HG03095 (cell line): ENCODE measurements at regions not wholly inside any gene's neighbourhood (a gene's known extent, or its start where the extent isn't known, plus 50 kb on each side); places are given as distances from the start of the nearest gene placed in this dataset.

Experiments used
- ATAC-seq: cut with Tn5 transposase; IDR thresholded peaks from one replicate; pipeline ENCODE4 v1.9.1; 2021; ENCODE audit warnings: moderate library complexity; ENCODE audit not compliant: unreplicated experiment

DNA sequence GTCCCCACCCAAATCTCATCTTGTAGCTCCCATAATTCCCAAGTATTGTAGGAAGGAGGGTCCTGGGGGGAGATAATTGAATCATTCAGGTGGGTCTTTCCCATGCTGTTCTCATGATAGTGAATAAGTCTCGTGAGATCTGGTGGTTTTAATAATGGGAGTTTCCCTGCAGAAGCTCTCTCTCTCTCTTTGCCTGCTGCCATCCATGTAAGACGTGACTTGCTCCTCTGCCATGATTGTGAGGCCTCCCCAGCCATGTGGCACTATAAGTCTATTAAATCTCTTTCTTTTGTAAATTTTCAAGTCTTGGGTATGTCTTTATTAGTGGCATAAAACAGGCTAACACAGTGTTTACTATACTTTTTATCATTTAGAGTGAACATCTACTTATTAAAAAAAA is 338.8 kb downstream of the ANKRD7 start:
- no peak for ATAC-seq

DNA sequence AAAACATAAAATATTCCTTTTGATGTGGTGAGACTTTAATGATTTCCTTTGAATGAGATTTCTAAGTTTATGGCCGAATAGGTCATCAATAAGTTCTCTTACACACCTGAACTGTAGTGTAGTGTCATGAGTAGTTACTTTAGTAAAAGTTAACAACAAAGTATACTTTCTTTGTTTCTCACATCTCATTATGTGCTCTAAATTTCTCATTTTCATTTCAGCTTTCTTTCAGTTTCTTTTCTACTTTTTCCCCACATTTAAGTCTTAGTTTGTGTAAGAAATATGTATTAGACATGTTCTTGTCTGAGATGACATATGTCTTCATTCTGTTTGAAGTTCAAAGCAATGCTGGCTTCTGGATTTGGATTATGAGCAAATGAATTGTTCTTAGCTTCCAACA is 348.1 kb downstream of the ANKRD7 start:
- ATAC-seq, result no peak

GRCh38 chr7:118573085-118573484 is 348.6 kb downstream of the ANKRD7 start:
- no peak for ATAC-seq

GRCh38 chr7:118575393-118575948 is 351.0 kb downstream of the ANKRD7 start:
- no peak for ATAC-seq

DNA sequence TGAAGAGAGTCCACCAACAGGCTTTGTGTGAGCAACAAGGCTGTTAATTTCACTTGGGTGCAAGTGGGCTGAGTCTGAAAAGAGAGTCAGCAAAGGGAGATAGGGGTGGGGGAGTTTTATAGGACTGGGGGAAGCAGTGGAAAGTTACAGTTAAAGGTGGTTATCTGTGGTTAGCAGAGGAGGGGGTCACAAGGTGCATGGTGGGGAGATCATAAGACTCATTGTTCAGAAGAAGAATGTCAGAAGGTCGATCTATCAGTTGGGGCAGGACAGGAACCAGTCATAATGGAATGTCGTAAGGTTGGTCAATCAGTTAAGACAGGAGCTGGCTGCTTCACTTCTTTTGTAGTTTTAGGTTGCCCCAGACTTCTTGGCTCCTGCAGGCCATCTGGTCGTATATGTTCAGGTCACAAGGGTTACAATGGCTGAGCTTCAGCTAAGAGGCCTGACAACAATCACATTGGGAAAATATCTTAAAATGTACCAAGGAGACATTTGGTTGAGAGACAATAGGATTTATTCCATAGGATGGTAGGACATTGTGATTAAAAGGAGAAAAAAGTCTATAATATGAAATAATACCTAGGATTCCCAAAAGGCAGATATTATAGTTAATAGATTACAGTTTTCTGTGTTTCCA is 356.4 kb downstream of the ANKRD7 start:
- ATAC-seq, result no peak

- no peak for ATAC-seq
These were observed 359.1 kb downstream of the ANKRD7 start for GRCh38 chr7:118583641-118584040.

DNA sequence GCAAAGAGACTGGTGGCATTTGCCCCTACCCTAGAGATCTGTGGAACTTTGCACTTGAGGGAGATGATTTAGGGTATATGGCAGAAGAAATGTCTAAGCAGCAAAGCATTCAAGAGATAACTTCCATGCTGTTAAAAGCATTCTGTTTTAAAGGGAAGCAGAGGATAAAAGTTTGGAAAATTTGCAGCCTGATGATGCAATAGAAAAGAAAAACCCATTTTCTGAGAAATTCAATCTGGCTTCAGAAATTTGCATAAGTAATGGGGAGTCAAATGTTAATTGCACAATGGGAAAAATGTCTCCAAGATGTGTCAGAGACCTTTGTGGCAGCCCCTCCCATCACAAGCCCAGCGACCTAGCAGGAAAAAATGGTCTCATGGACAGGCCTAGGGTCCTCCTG is 361.7 kb downstream of the ANKRD7 start:
- no peak for ATAC-seq

DNA sequence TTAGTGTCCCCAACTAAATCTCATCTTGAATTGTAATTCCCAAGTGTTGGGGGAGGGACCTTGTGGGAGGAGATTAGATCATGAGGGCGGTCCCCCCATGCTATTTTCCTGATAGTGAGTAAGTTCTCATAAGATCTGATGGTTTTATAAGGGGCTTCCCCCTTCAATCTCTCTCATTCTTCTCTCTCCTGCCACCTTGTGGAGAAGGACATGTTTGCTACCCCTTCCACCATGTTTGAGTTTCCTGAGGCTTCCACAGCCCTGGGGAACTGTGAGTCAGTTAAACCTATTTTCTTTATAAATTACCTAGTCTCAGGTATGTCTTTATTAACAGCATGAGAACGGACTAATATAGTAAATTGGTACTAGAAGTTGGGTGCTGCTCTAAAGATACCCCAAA is 365.6 kb downstream of the ANKRD7 start:
- ATAC-seq, result peak; percentile 86

DNA sequence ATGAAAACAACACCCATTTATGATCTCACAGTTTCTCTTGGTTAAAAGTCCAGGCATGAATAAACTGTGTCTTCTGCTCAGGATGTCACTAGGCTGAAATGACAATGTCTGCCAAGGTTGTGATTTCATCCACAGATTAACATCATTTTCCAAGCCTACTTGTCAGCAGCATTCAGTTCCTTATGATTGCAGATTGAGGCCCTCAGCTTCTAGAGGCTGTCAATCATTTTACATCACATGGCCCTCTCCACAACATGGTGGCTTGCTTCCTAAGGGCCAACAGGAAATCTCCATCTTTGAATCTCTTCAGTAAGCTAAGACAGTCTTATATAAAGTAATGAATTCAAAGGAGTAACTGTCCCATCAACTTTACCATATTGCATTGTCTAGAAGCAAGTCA is 377.6 kb downstream of the ANKRD7 start:
- no peak for ATAC-seq

- ATAC-seq, result no peak
These were observed 382.1 kb downstream of the ANKRD7 start for GRCh38 chr7:118606602-118607001.

DNA sequence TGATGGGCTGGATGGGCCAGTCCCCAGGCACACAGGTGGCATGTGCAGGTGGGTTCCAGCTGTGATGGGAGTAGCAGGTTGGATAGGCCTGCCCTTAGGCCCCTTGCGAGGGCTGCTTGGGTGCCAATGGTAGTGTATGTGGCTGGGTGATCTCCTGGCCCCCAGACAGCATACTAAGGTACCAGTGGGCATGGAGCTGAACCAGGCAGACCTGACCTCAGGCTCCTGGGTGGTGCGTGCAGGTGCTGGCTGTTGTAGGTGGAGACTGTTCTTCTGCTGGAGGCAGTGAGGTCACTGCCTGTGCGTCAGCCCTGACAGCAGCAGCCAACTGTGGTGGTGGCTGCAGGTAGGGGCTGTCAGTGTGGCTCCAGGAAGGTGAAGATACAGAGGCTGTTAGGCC is 384.7 kb downstream of the ANKRD7 start:
- ATAC-seq, result no peak

DNA sequence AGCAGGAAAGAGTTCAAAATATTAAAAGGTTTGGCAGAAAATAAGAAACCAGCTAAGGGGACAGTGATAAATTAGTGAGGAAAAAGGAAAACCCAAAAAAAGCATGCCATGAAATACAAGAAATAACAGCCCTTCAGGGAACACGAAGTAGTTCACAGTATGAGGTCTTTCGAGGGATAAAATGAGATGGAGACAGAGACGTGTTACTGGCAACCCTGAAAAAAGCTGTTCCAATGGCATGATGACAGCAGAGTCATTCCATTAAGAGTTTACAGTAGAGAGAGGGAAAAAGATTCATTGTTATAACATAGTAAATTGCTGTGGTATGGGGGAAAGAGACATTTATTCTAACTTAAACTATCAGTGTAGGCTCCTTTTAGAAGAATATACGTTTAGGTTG is 391.2 kb downstream of the ANKRD7 start:
- no peak for ATAC-seq

DNA sequence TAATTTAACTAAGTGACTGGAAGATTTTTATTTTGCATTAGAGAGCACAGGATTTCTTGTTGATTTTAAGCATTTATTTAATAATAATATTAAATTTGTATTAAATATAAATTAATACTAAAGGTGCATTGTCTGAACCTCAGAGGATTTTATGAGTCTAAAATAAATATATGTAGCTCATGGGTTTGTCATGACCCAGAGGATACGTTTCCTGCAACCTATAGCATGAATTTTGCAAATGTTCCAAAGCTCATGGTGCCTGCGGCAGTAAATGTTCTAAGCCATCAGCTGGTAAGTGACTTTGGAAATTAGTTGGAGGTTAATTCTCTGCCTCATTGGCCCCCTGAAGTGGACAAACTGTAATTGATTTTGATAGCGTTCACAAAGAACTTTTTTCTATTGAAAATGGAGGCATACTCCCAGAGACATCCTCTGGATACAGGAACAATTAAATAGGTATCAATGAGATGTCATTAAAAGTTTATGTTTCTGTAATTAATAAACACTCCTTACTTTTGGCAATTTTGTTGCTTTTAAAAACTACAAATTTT is 397.4 kb downstream of the ANKRD7 start:
- ATAC-seq, result no peak

DNA sequence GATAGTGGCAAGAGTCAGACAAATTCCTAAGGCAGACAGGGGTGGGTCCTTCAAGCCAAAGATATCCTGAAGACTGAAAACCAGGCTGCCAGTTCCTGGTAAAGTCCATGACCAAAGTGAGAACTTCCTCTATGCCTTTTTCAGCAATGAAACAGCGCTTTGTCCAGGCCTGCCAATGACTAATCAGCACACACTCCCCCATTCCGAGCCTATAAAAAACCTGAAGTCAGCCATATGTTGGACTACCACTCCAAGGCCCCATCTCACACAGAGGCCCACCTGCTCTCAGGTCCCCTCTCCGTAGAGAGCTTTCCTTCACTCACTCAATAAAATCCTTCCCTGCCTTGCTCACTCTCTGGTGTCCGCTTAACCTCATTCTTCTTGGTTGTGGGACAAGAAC is 402.2 kb downstream of the ANKRD7 start:
- ATAC-seq, result no peak

GRCh38 chr7:118627467-118627866 is 403.0 kb downstream of the ANKRD7 start:
- ATAC-seq, result no peak

DNA sequence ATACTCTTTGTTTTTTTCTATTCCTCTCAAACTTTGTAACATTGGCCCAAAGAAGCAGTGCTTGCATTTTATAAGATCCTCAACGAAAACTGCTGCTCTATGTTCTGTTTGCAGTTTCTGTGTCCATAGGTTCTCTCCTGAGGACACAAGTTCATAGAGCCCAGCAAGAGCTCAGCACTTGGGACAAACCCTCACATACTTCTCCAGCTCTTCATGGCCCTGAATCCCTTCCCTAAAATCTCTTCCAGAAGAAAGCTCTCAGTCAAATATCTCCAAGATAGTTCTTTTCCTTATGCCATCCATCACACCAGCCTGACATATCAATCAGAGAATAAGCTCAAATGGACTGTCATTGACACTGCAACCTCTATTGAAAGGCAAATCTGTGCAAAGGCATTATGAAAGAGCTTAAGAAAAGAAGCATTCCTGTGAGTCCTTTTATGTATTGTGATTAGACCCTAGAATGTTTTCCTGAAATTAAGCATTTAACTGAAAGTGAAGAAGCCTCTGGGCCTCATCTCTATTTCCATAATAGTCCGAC is 405.5 kb downstream of the ANKRD7 start:
- no peak for ATAC-seq

DNA sequence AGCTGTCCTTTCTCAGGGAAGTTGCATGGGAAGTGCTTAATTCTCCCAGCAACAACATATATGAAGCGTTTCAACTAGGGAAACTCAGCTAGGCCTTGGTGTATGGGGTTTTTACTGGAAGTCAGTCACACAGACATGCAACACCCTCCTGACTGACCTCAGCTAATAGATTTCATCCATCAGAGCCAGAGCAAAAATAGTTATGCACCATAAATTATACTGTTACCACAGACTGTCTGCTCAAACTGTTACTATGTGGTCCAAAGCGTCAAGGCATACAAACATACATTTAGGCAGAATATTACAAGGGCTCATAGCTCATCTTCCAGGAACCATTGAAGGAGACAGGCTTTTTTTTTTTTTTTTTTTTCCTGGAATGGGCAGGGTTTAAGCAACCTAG is 417.9 kb downstream of the ANKRD7 start:
- no peak for ATAC-seq

GRCh38 chr7:118644346-118644745 is 419.8 kb downstream of the ANKRD7 start:
- no peak for ATAC-seq

- ATAC-seq, result no peak
These were observed 423.5 kb downstream of the ANKRD7 start for GRCh38 chr7:118648002-118648401.

- ATAC-seq, result peak; percentile 95
These were observed 433.0 kb downstream of the ANKRD7 start for GRCh38 chr7:118657391-118658005.

DNA sequence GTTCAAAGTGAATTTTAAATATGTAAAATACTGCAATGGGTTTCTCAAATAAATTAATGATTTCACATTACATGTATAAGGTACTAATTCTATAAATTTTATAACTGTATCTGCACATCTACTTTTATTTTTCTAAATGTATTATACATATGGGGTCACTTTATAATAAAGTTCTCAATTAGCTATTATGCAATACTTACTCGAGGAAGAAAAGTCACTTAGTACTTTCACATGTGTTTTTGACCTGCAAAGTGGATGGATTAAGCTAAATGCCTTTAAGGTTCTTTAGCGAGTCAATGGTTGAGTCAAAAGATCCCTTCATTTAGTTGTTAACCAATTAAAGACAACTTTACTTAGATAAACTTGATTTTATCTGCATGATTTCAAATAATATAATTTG is 437.8 kb downstream of the ANKRD7 start:
- no peak for ATAC-seq

DNA sequence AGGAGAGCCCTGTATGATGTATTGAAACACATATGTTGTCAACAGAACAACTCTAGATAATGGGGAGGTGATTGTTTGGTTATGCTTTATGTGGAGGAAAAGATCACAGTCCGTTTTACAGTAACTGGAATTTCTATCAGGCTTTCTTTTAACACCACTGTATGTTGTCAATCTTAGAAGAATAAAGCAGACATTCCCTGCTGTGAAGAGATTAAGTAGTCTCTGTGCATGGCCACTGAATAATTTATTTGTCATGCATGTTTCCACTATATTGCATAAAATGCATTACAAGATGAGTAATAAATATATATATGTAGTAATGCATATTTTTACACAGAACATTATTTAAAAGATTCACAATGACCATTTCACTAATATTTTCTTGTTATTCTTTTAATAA is 440.0 kb downstream of the ANKRD7 start:
- ATAC-seq, result no peak
